ENCODE measurements at regions not wholly inside any gene's neighbourhood (a gene's known extent, or its start where the extent isn't known, plus 50 kb on each side); places are given as distances from the start of the nearest gene placed in this dataset.
A peak's percentile ranks its signal among the peaks of the same experiment; 100 is the strongest.

DNA sequence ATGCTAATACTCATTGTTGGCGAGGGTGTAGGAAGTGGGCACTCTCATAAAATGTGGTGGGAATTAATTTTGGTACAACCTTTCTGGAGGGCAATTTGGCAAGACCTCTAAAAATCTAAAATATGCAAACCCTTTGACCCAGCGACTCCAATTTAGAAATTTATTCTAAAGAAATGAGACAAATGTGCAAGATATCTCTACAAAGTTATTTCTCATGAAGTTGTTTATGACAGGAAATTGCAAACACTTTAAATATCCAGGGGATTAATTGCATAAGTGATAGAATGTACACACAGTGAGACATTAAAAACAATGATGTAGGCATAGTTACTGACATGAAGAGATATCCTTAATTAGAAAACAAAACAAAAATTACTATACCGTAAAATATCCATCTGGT lies 246.3 kb upstream of the MAP3K1 start:
- Histone ChIP-seq H3K27me3 (ENCODE audit: insufficient read depth, low read depth, low read length) (no peaks in the 10 kb centered on the region), H3K4me3 (ENCODE audit: low read length) (no peak overlapping the region), H3K36me3 (ENCODE audit: insufficient read depth, low read length) (no peaks in the 10 kb centered on the region), H2AFZ (ENCODE audit: low read depth, low read length) (no peak overlapping the region), H3K79me2 (replicated peaks; ENCODE audit: insufficient read depth, low read length) (no peaks in the 10 kb centered on the region), H4K20me1 (ENCODE audit: insufficient read depth) (no peaks in the 10 kb centered on the region), H3K27ac (ENCODE audit: low read length) (no peak overlapping the region), H3K9me2 (ENCODE audit: insufficient read depth, low read length) (no peaks in the 10 kb centered on the region), H3K9ac (ENCODE audit: low read length) (no peak overlapping the region), H3F3A (ENCODE audit: insufficient read depth, low read length, poor library complexity, severe bottlenecking) (no peaks in the 10 kb centered on the region), H3K4me2 (ENCODE audit: low read length) (no peak overlapping the region), H3K9me3 (ENCODE audit: low read length) (no peaks in the 10 kb centered on the region)
- TF ChIP-seq POLR2AphosphoS5 (IDR thresholded peaks at IDR 0.05), result no peak
- TF ChIP-seq SMC3 (conservative IDR thresholded peaks at IDR 0.05; ENCODE audit: poor library complexity), result no peak
- no peak for TF ChIP-seq TAF1 (IDR thresholded peaks at IDR 0.05; ENCODE audit: low read depth)
- no peak for TF ChIP-seq EP300 (conservative IDR thresholded peaks at IDR 0.05; ENCODE audit: poor library complexity, severe bottlenecking)
- TF ChIP-seq, protein P1, sequence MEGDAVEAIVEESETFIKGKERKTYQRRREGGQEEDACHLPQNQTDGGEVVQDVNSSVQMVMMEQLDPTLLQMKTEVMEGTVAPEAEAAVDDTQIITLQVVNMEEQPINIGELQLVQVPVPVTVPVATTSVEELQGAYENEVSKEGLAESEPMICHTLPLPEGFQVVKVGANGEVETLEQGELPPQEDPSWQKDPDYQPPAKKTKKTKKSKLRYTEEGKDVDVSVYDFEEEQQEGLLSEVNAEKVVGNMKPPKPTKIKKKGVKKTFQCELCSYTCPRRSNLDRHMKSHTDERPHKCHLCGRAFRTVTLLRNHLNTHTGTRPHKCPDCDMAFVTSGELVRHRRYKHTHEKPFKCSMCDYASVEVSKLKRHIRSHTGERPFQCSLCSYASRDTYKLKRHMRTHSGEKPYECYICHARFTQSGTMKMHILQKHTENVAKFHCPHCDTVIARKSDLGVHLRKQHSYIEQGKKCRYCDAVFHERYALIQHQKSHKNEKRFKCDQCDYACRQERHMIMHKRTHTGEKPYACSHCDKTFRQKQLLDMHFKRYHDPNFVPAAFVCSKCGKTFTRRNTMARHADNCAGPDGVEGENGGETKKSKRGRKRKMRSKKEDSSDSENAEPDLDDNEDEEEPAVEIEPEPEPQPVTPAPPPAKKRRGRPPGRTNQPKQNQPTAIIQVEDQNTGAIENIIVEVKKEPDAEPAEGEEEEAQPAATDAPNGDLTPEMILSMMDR (IDR thresholded peaks at IDR 0.05; ENCODE audit: poor library complexity, severe bottlenecking), result no peak
- TF ChIP-seq MXI1 (conservative IDR thresholded peaks at IDR 0.05; ENCODE audit: poor library complexity, severe bottlenecking), result no peak
- TF ChIP-seq, protein P2, sequence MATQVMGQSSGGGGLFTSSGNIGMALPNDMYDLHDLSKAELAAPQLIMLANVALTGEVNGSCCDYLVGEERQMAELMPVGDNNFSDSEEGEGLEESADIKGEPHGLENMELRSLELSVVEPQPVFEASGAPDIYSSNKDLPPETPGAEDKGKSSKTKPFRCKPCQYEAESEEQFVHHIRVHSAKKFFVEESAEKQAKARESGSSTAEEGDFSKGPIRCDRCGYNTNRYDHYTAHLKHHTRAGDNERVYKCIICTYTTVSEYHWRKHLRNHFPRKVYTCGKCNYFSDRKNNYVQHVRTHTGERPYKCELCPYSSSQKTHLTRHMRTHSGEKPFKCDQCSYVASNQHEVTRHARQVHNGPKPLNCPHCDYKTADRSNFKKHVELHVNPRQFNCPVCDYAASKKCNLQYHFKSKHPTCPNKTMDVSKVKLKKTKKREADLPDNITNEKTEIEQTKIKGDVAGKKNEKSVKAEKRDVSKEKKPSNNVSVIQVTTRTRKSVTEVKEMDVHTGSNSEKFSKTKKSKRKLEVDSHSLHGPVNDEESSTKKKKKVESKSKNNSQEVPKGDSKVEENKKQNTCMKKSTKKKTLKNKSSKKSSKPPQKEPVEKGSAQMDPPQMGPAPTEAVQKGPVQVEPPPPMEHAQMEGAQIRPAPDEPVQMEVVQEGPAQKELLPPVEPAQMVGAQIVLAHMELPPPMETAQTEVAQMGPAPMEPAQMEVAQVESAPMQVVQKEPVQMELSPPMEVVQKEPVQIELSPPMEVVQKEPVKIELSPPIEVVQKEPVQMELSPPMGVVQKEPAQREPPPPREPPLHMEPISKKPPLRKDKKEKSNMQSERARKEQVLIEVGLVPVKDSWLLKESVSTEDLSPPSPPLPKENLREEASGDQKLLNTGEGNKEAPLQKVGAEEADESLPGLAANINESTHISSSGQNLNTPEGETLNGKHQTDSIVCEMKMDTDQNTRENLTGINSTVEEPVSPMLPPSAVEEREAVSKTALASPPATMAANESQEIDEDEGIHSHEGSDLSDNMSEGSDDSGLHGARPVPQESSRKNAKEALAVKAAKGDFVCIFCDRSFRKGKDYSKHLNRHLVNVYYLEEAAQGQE (IDR thresholded peaks at IDR 0.05; ENCODE audit: borderline replicate concordance), result no peak
- TF ChIP-seq RAD21 (conservative IDR thresholded peaks at IDR 0.05), result no peak
- no peak for TF ChIP-seq EZH2 (IDR thresholded peaks at IDR 0.05; ENCODE audit: borderline replicate concordance, insufficient read depth, low read length, poor library complexity, severe bottlenecking)

DNA sequence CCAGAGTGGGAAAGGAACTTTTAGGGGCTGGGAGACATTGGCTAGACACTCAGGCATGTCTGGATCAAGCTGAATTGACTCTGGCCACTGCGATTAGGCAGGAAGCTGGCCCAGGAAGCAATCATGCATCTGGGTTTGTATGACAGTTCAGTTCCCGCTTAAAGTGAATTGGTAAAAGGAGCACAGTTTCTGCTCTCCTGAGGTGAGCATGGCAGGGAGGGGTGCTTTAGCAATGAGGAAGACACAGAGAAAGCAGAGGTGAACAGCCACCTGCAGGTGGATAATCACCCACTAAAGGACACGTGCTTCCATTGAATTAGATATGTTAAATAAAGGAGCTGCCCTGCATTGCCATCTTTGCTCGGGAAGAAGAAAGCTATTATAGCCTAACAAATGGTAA lies 248.1 kb upstream of the MAP3K1 start:
- Histone ChIP-seq H3K27me3 (ENCODE audit: insufficient read depth, low read depth, low read length) (no peaks in the 10 kb centered on the region), H3K4me3 (ENCODE audit: low read length) (no peak overlapping the region), H3K36me3 (ENCODE audit: insufficient read depth, low read length) (no peaks in the 10 kb centered on the region), H3K9me3 (ENCODE audit: low read length) (no peaks in the 10 kb centered on the region), H3K9ac (ENCODE audit: low read length) (no peak overlapping the region), H2AFZ (ENCODE audit: low read depth, low read length) (no peak overlapping the region), H3F3A (ENCODE audit: insufficient read depth, low read length, poor library complexity, severe bottlenecking) (no peaks in the 10 kb centered on the region), H4K20me1 (ENCODE audit: insufficient read depth) (no peaks in the 10 kb centered on the region), H3K27ac (ENCODE audit: low read length) (peak overlapping the region; percentile 42), H3K79me2 (replicated peaks; ENCODE audit: insufficient read depth, low read length) (no peaks in the 10 kb centered on the region), H3K9me2 (ENCODE audit: insufficient read depth, low read length) (no peaks in the 10 kb centered on the region), H3K4me2 (ENCODE audit: low read length) (no peak overlapping the region)
- TF ChIP-seq, protein P1 (IDR thresholded peaks at IDR 0.05; ENCODE audit: poor library complexity, severe bottlenecking), result no peak
- TF ChIP-seq TAF1 (IDR thresholded peaks at IDR 0.05; ENCODE audit: low read depth), result no peak
